GM21619 (cell line): ENCODE measurements at regions not wholly inside any gene's neighbourhood (a gene's known extent, or its start where the extent isn't known, plus 50 kb on each side); places are given as distances from the start of the nearest gene placed in this dataset.

Experiments
- ATAC-seq: cut with Tn5 transposase; IDR thresholded peaks from one replicate; pipeline ENCODE4 v1.9.1; 2021; ENCODE audit not compliant: unreplicated experiment

DNA sequence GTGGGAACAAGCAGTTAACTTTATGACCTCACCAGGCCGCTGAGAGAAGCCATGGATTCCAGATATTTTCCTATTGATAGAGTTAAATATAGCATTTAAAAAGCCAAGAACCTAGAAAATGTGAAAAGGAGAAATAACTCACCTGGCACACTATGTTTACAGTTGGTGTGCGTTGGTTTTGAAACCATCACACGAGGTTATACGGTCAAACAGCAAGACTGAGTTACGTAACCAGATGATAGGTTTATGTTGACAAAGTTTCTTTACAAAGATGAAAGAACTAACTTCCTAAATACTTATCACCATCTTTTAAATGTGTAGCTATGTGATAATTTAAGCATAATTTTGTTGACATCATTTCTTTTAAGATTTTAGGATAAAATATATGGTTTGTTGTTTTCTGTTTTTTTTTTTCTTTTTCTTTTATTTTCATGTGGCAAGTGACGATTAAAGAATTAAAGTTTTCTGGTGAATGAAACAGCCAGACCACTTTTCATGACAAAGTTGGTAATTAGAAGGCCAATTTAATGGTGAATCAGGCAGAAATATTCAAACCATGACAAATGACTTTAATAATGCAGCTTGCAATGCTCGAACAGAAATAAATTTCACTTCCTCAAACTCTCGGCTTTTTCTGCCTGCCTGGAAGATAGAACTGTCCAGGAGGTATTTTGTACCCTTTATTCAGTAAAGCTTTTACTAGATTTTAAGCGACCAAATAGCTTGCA is 339.1 kb upstream of the OBI1 start:
- ATAC-seq = no peak

GRCh38 chr13:78993792-78994191 is 334.8 kb upstream of the OBI1 start:
- no peak for ATAC-seq

DNA sequence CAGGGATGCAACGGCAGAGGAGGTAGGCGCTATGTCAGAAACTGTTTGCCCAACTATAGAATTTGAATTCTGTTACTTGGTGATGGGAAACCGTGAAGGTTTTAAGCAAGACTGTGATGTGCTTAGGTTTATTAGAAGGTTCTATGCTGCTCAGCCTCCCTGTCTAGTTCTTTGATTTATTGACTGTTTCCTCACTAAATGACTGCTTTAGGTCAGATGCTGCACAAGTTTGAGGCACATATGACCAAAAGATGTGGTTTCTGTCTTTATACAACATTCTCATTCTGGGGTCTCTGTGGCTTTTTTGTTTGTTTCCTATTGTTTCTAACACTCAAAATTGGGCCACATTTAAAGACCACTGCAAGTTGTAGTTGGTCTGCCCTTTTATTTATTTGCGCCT is 323.0 kb upstream of the OBI1 start:
- no peak for ATAC-seq

GRCh38 chr13:78979349-78979748 is 320.4 kb upstream of the OBI1 start:
- no peak for ATAC-seq

GRCh38 chr13:78978381-78978998 is 319.5 kb upstream of the OBI1 start:
- peak; percentile 96 for ATAC-seq

- no peak for ATAC-seq
These were observed 318.4 kb upstream of the OBI1 start for GRCh38 chr13:78977311-78977710.

DNA sequence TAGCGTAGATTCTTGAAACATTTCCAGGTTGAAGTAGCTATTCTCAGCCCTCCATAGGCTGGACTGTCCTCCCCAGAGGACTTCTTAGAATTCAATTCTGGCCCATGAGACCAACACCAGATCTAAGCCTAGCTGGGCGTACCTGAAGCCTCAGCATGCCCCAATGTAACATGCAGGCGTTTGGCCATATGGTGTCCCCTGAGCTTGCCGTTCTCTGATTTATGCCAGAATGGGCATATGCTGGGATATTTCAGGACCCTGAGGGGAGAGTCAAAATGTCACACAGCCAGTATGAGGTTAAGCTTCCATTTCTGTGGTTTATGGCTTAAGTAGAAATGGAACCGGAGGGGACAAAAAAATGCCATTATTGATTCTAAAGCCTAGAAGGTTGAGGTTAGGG is 317.7 kb upstream of the OBI1 start:
- no peak for ATAC-seq

DNA sequence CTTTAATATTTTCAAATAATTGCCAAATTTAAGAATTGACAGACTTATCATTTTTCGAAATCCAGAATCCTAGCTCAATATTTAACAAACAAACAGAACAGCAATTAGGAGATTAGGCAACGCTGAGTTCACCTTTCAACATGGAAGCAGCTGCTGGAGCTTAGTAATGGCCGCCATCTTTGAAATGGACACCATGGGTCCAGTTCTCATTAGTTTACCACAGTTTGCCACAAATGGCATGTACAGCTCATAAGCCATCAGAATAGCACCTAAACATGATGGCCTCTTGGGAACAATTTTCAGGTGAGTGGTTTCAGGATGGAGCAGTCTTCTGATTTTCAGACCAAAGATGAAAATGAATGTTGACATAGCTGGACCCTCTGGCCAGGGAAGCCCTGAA is 313.6 kb upstream of the OBI1 start:
- ATAC-seq = no peak

DNA sequence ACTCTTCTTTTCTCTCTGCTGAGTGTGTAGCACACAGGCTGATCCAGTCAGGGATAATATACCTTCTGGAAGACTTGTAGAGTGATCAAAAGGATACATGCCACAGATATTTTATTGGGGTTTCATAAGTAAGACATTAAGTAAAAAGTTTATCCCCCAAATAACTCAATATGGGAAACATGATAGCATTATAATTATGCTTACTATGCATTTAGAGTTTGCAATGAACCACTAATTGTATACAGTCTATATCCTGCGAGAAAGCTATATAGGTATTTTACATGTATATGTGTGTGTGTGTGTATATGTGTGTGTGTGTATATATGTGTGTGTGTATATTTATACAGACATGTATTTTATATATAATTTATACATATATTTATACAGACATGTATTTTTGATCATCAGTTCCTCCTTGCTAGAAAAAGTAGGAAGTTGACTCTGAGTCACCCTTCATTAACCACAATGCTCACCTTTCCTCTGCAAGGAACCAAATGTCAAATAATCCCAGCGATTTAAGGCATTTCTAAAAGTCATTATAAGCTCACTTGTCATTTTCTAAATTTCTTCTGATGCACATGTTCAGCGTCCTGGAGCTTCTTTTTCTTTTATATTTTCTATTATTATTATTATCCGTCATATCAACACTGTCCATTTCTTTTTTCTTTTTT is 312.5 kb upstream of the OBI1 start:
- no peak for ATAC-seq

GRCh38 chr13:78960881-78961280 is 301.9 kb upstream of the OBI1 start:
- no peak for ATAC-seq

DNA sequence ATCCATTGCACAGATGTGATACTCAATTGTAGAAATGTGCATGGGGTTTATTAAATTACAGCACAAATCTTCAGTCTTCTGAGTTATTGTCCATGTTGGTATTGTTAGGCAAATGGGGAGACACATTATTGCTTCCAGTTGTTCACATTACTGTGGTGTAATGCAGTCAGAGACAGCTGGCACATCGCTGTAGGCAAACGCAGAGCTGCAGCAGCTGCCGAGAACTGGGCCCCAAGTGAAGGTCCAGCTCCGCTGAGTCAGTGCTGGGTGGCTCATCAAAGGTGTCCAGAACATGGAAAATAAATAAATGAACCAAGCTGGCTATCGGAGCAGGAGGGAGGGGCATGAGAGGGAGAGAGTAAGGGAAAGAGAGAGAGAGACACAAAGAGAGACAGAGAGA is 299.1 kb upstream of the OBI1 start:
- ATAC-seq = no peak

GRCh38 chr13:78940455-78941130 is 281.6 kb upstream of the OBI1 start:
- no peak for ATAC-seq

GRCh38 chr13:78934336-78934735 is 275.4 kb upstream of the OBI1 start:
- ATAC-seq = no peak

- no peak for ATAC-seq
These were observed 256.1 kb upstream of the OBI1 start for GRCh38 chr13:78915015-78915414.

DNA sequence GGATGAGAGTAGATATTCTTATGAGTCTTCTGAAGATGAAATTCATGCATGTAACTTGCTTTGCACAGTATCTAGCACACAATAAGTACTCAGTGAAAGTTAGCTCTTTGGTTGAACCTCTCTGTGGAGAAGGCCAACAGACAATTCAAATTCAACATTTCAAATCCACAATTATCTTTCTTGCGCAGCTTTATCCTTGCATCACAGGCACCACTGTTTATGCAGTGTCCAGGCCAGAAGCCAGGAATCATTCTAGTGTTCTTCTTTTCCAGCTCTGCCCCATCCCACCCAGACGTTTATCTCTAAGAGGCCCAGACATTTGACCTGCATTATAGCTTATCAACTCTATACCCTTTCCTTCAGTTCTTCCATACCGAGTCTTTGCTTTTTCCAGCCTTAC is 254.7 kb upstream of the OBI1 start:
- no peak for ATAC-seq

GRCh38 chr13:78910147-78910546 is 251.2 kb upstream of the OBI1 start:
- ATAC-seq = no peak

- no peak for ATAC-seq
These were observed 250.3 kb upstream of the OBI1 start for GRCh38 chr13:78909276-78909675.

- no peak for ATAC-seq
These were observed 248.1 kb upstream of the OBI1 start for GRCh38 chr13:78907006-78907405.

- ATAC-seq = no peak
These were observed 238.2 kb upstream of the OBI1 start for GRCh38 chr13:78897200-78897599.

DNA sequence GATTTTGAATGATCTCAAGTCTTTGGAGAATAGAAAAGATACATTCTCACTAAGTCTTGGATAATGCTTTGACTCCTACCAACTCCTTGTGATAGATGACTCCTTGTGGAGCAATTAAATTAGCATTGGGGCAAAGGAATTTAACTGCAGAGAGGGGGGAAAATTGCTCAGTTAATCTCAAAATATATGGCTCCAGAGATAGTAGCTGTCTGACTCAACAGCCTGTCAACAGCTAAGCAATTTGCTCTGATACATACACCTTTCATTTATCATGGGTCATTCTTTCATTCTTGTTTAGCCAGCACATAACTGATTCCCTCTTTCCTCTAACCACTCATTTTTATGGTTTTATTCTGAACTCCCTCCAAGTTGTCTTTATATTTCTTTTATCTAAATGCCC is 225.6 kb upstream of the OBI1 start:
- ATAC-seq = no peak

- ATAC-seq = no peak
These were observed 222.8 kb upstream of the OBI1 start for GRCh38 chr13:78881751-78882150.

- no peak for ATAC-seq
These were observed 222.1 kb upstream of the OBI1 start for GRCh38 chr13:78881054-78881453.
